Ovary (tissue), 7 donors: ENCODE measurements at regions not wholly inside any gene's neighbourhood (a gene's known extent, or its start where the extent isn't known, plus 50 kb on each side); places are given as distances from the start of the nearest gene placed in this dataset.
"Not testable (repeated sequence)": the region's sequence is repeated elsewhere in the genome, so short reads cannot be mapped to it uniquely, and the experiment has no call there.

Experiments used
- DNase-seq, 5 donors: peaks; one replicate each; pipeline ENCODE4 v3.0.0-alpha.2; 2019 to 2020
- H3K27ac ChIP-seq, 2 donors: fragments of 200-600 bp; one replicate each; pipeline versions ENCODE4 v1.5.1 to v1.8.0; 2019 to 2022
- H3K27me3 ChIP-seq: fragments of 200-600 bp; one replicate; pipeline ENCODE4 v1.8.0; 2022
- H3K36me3 ChIP-seq: fragments of 200-600 bp; sonication (generic); one replicate; pipeline ENCODE4 v1.5.1; 2019
- H3K4me1 ChIP-seq: one replicate; pipeline ENCODE4 v1.8.1; 2013; ENCODE audit warnings: mild to moderate bottlenecking, moderate library complexity; ENCODE audit not compliant: insufficient read depth
- H3K4me3 ChIP-seq: fragments of 200-600 bp; sonication (generic); one replicate; pipeline ENCODE4 v1.5.1; 2017
- H3K9me3 ChIP-seq, 2 donors: fragments of 200-600 bp in 1 of 2; sonication (generic) in 1 of 2; one replicate each; pipeline versions ENCODE4 v1.5.1 to v1.8.1; 2013 to 2019; ENCODE audit warnings: mild to moderate bottlenecking in 1 of 2, moderate library complexity in 1 of 2
- CTCF ChIP-seq, 3 donors: fragments of 450-650 bp in 2 of 3; fragments of 200-600 bp in 1 of 3; IDR thresholded peaks; one replicate each; pipeline versions ENCODE4 v1.5.1 to v1.8.0; 2016 to 2022; ENCODE audit warnings: antibody characterized with exemption in 3 of 3, mild to moderate bottlenecking in 1 of 3
- EP300 ChIP-seq: sonication (generic); formaldehyde crosslinking; IDR thresholded peaks from one replicate; pipeline ENCODE4 v1.6.1; 2017; ENCODE audit warnings: antibody characterized with exemption
- POLR2A ChIP-seq: fragments of 450-650 bp; IDR thresholded peaks from one replicate; pipeline ENCODE4 v1.6.1; 2017; ENCODE audit warnings: antibody characterized with exemption, mild to moderate bottlenecking, moderate library complexity
- WGBS, 3 donors: extraction: QIAGEN DNeasy Blood & Tissue Kit in 1 of 3; methylation state at CpG; one replicate each; pipeline versions ENCODE4 v1.1.5 to v1.1.7; 2013 to 2017; 5-methylcytosine and 5-hydroxymethylcytosine counted together
- intact Hi-C, 4 donors: fragments of 100-400 bp; cut with DNase I; formaldehyde crosslinking; loops; one replicate each; pipeline versions ENCODE4 v1.11.0 to v1.15.1; 2022 to 2023
- donor health status: DM: no; HTN: no; CAD: no; lungs with moderate emphysema.
- donor health status: DM: no; HTN: no; CAD: no.
- donor health status: Bipolar disorder and iron deficiency.
- donor health status: DM: no; HTN: no; CAD: no.
- donor health status: DM: yes; HTN: yes; CAD: no.

DNA sequence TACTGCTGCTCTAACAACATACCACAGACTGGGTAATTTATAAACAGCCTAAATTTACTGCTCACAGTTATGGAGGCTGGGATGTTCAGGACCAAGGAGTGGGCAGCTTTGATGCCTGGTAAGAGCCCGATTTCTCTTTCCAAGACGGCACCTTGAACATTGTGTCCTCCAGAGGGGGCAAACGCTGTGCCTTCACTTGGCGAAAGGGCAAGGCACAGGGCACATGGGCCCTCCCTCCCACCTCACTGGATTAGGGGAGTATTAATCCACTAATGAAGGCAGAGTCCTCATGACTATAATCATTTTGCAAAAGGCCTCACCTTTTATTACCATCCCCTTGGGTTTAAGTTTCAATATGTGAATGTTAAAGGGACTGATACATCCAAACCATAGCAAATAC lies 397.7 kb downstream of the TMEM38B start:
- intact Hi-C loops, result no loop called here
- Histone ChIP-seq H3K4me1 (no peaks in the 10 kb centered on the region), H3K4me3 (no peak overlapping the region), H3K27ac (no peak overlapping the region), H3K27me3 (no peaks in the 10 kb centered on the region), H3K36me3 (no peaks in the 10 kb centered on the region), H3K9me3 (no peaks in the 10 kb centered on the region)
- no peak for DNase-seq
- TF ChIP-seq CTCF (IDR thresholded peaks at IDR 0.05) (no peak), EP300 (no peak), POLR2A (no peak)
- WGBS, 3 donors, result 83 to 93% (median 92%) methylated on average over 4 of the region's 4 CpGs

DNA sequence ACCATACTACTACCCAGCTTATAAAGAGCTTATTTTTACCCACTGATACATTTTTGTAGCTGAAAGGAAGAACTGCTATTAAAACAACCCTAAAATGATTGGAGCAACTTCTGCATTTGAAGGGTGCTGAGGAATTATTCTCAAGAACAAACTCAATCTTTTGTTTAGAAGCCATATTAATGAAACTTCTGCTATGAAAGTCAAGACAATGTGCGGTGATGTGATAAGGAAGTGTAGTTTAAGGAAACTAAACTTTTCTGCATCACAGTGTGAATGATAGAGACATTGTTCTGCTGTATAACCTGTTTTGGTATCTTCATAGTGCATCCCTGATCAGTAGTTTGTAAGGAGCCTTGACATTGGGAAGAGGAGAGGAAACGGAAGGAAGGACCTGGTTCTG lies 408.5 kb downstream of the TMEM38B start:
- Histone ChIP-seq H3K27ac (no peak overlapping the region), H3K36me3 (no peaks in the 10 kb centered on the region), H3K9me3 (no peaks in the 10 kb centered on the region), H3K27me3 (no peaks in the 10 kb centered on the region), H3K4me3 (no peak overlapping the region), H3K4me1 (no peaks in the 10 kb centered on the region)
- 77 to 88% (median 77%) methylated on average over 2 of the region's 2 CpGs for WGBS, 3 donors
- no peak for DNase-seq
- intact Hi-C loops, result no loop called here
- TF ChIP-seq EP300 (no peak), POLR2A (no peak), CTCF (IDR thresholded peaks at IDR 0.05) (no peak)

DNA sequence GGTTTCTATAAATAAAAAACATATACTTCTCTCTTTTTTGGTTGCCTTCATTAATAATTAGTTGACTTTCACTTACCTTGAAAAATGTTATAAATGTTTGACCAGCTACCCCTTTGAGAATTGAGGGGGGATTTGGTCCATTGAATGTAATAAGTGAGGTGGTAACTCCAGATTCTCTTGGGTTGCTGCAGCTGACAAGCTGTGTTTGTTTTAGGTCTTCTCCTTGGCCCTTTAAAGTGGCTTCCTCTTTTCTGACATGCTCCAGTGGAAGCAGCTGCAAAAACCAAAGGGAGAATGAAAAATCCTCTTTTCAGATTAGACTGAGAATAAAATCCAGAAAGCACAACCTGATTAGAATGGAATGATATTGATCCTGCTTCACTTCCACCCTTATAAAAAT lies 410.5 kb downstream of the TMEM38B start:
- no peaks in the 10 kb centered on the region for H3K4me1 ChIP-seq
- DNase-seq, result no peak
- H3K27ac ChIP-seq, result no peak overlapping the region
- TF ChIP-seq POLR2A (no peak), EP300 (no peak), CTCF (IDR thresholded peaks at IDR 0.05) (no peak)
- intact Hi-C loops, result no loop called here
- H3K9me3 ChIP-seq, result no peaks in the 10 kb centered on the region
- H3K27me3 ChIP-seq, result no peaks in the 10 kb centered on the region
- H3K36me3 ChIP-seq, result no peaks in the 10 kb centered on the region
- H3K4me3 ChIP-seq, result no peak overlapping the region

GRCh38 chr9:106106396-106106795 lies 412.1 kb downstream of the TMEM38B start:
- intact Hi-C loops, result no loop called here
- H3K27me3 ChIP-seq, result no peaks in the 10 kb centered on the region
- H3K36me3 ChIP-seq, result no peaks in the 10 kb centered on the region
- H3K4me1 ChIP-seq, result no peaks in the 10 kb centered on the region
- H3K9me3 ChIP-seq, result no peaks in the 10 kb centered on the region
- TF ChIP-seq CTCF (IDR thresholded peaks at IDR 0.05) (no peak), POLR2A (no peak), EP300 (no peak)
- no peak overlapping the region for H3K27ac ChIP-seq
- no peak for DNase-seq
- no peak overlapping the region for H3K4me3 ChIP-seq
- WGBS, 3 donors, result 85 to 89% (median 86%) methylated on average over 3 of the region's 3 CpGs

DNA sequence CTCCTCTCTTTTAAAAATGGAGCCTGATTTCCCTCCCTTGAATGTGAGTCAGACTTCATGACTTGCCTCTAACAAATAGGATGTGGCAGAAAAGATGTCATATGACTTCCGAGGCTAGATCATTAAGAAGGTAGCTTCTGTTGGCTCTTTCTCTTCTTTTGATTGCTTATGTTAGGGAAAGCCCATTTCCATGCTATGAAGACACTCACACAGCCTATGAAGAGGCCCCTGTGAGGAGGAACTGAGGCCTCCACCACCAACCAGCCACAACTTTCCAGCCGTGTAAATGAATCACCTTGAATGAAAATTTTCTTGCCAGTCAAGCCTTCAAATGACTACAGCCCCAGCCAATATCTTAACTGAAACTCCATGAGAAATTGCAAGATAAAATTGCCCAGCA lies 413.4 kb downstream of the TMEM38B start:
- WGBS, 3 donors, result 42 to 50% (median 46%) methylated on average over 2 of the region's 2 CpGs
- H3K36me3 ChIP-seq, result no peaks in the 10 kb centered on the region
- H3K27ac ChIP-seq, result no peak overlapping the region
- TF ChIP-seq CTCF (IDR thresholded peaks at IDR 0.05), result no peak
- TF ChIP-seq EP300, result no peak
- TF ChIP-seq POLR2A, result no peak
- intact Hi-C loops, result no loop called here
- H3K4me3 ChIP-seq, result no peak overlapping the region
- no peak for DNase-seq
- no peaks in the 10 kb centered on the region for H3K27me3 ChIP-seq
- H3K9me3 ChIP-seq, result no peaks in the 10 kb centered on the region
- H3K4me1 ChIP-seq, result no peaks in the 10 kb centered on the region

GRCh38 chr9:106109706-106110105 lies 415.4 kb downstream of the TMEM38B start:
- H3K4me3 ChIP-seq, DNase-seq, H3K36me3 ChIP-seq, H3K27me3 ChIP-seq, H3K4me1 ChIP-seq, H3K27ac ChIP-seq, H3K9me3 ChIP-seq, intact Hi-C loops: not testable (repeated sequence)
- 77 to 91% (median 80%) methylated on average over 3 of the region's 3 CpGs for WGBS, 3 donors
